Karpas-422 (cell line): ENCODE measurements at regions not wholly inside any gene's neighbourhood (a gene's known extent, or its start where the extent isn't known, plus 50 kb on each side); places are given as distances from the start of the nearest gene placed in this dataset.
"Not testable (repeated sequence)": the region's sequence is repeated elsewhere in the genome, so short reads cannot be mapped to it uniquely, and the experiment has no call there.

Source experiments
- DNase-seq: peaks from one replicate; pipeline ENCODE4 v3.0.0-alpha.2; 2015
- H2AFZ ChIP-seq: fragments of 200-600 bp; sonication (generic); 2 replicates; pipeline ENCODE4 v1.6.1; 2014; ENCODE audit warnings: antibody characterized with exemption, low read length, mixed read lengths
- H3K27ac ChIP-seq: fragments of 200-600 bp; sonication (generic); 2 replicates; pipeline ENCODE4 v1.5.1; 2014; ENCODE audit warnings: mild to moderate bottlenecking, low read length, moderate library complexity
- H3K27me3 ChIP-seq: fragments of 200-600 bp; sonication (generic); 2 replicates; pipeline ENCODE4 v1.6.1; 2014; ENCODE audit warnings: low read length, mixed read lengths
- H3K36me3 ChIP-seq: fragments of 200-600 bp; sonication (generic); 2 replicates; pipeline ENCODE4 v1.6.1; 2014; ENCODE audit warnings: low read length, mixed read lengths; ENCODE audit not compliant: insufficient read depth
- H3K4me1 ChIP-seq: fragments of 200-600 bp; sonication (generic); 2 replicates; pipeline ENCODE4 v1.6.1; 2014; ENCODE audit warnings: mild to moderate bottlenecking, low read length, mixed read lengths
- H3K4me2 ChIP-seq: fragments of 200-600 bp; sonication (generic); 2 replicates; pipeline ENCODE4 v1.6.1; 2014; ENCODE audit warnings: low read length, low read depth, mild to moderate bottlenecking; ENCODE audit not compliant: poor library complexity, severe bottlenecking
- H3K4me3 ChIP-seq: fragments of 200-600 bp; sonication (generic); 2 replicates; pipeline ENCODE4 v1.5.1; 2014; ENCODE audit warnings: mild to moderate bottlenecking, antibody characterized with exemption, low read length, mixed read lengths
- H3K79me2 ChIP-seq: fragments of 200-600 bp; sonication (generic); 2 replicates; pipeline ENCODE4 v1.6.1; 2014; ENCODE audit warnings: mild to moderate bottlenecking, low read length, mixed read lengths
- H3K9ac ChIP-seq: fragments of 200-600 bp; sonication (generic); 2 replicates; pipeline ENCODE4 v1.6.0; 2014; ENCODE audit warnings: low read length
- H3K9me2 ChIP-seq: fragments of 200-600 bp; sonication (generic), shearing (Covaris generic); replicated peaks from 2 replicates; pipeline ENCODE4 v1.6.0; 2014; ENCODE audit warnings: mild to moderate bottlenecking, low read length, moderate library complexity; ENCODE audit not compliant: insufficient read depth
- H3K9me3 ChIP-seq: fragments of 300-700, 200-600 bp; sonication (generic); 2 replicates; pipeline ENCODE4 v1.6.1; 2014; ENCODE audit warnings: low read length, mixed read lengths
- H4K20me1 ChIP-seq: fragments of 200-600 bp; sonication (generic); 2 replicates; pipeline ENCODE4 v1.6.1; 2014; ENCODE audit warnings: mild to moderate bottlenecking, antibody characterized with exemption, low read length, low read depth; ENCODE audit not compliant: insufficient read depth

- no peaks in the 10 kb centered on the region for H3K9me2 ChIP-seq
- H3K36me3 ChIP-seq = peaks cover 53% of the 10 kb centered on the region
- H3K79me2 ChIP-seq = 0 out of 2 replicates have a peak, but pooled peaks cover 4% of the 10 kb centered on the region
- H3K9ac ChIP-seq = no peak overlapping the region
- H3K4me2 ChIP-seq = no peak overlapping the region
- no peak overlapping the region for H3K27ac ChIP-seq
- H4K20me1 ChIP-seq = no peaks in the 10 kb centered on the region
- H3K27me3 ChIP-seq = no peaks in the 10 kb centered on the region
- no peak overlapping the region for H2AFZ ChIP-seq
- no peak overlapping the region for H3K4me3 ChIP-seq
- H3K4me1 ChIP-seq = no peaks in the 10 kb centered on the region
- DNase-seq = no peak
- H3K9me3 ChIP-seq = no peaks in the 10 kb centered on the region
Measured at GRCh38 chr7:149586646-149587645, 89.3 kb upstream of the ZNF746 start.

- Histone ChIP-seq H3K36me3 (peaks cover 66% of the 10 kb centered on the region), H3K9ac (no peak overlapping the region), H3K4me2 (no peak overlapping the region), H3K9me3 (peaks cover 7% of the 10 kb centered on the region; the same call in 1 of the 2 replicates), H3K4me1 (no peaks in the 10 kb centered on the region), H3K27ac (no peak overlapping the region), H2AFZ (no peak overlapping the region), H3K4me3 (no peak overlapping the region), H3K79me2 (0 out of 2 replicates have a peak, but pooled peaks cover 4% of the 10 kb centered on the region), H4K20me1 (no peaks in the 10 kb centered on the region), H3K9me2 (no peaks in the 10 kb centered on the region), H3K27me3 (no peaks in the 10 kb centered on the region)
- DNase-seq = no peak
Measured at GRCh38 chr7:149584530-149584929, 86.9 kb upstream of the ZNF746 start.

- Histone ChIP-seq H3K4me1 (no peaks in the 10 kb centered on the region), H3K27ac (no peak overlapping the region), H3K4me2 (no peak overlapping the region), H3K9ac (no peak overlapping the region), H3K79me2 (0 out of 2 replicates have a peak, but pooled peaks cover 4% of the 10 kb centered on the region), H3K9me2 (no peaks in the 10 kb centered on the region), H3K9me3 (peaks cover 7% of the 10 kb centered on the region; the same call in 1 of the 2 replicates), H3K36me3 (peaks cover 62% of the 10 kb centered on the region), H2AFZ (no peak overlapping the region), H3K27me3 (no peaks in the 10 kb centered on the region), H4K20me1 (no peaks in the 10 kb centered on the region), H3K4me3 (no peak overlapping the region)
- no peak for DNase-seq
Measured at GRCh38 chr7:149584009-149584408, 86.4 kb upstream of the ZNF746 start.

- Histone ChIP-seq H3K4me1 (no peaks in the 10 kb centered on the region), H4K20me1 (no peaks in the 10 kb centered on the region), H3K36me3 (peaks cover 34% of the 10 kb centered on the region), H3K4me3 (no peak overlapping the region), H3K9me3 (peaks cover 7% of the 10 kb centered on the region; the same call in 1 of the 2 replicates), H3K27ac (no peak overlapping the region), H3K9ac (no peak overlapping the region), H3K79me2 (0 out of 2 replicates have a peak, but pooled peaks cover 4% of the 10 kb centered on the region), H3K9me2 (no peaks in the 10 kb centered on the region), H3K27me3 (no peaks in the 10 kb centered on the region), H3K4me2 (no peak overlapping the region), H2AFZ (no peak overlapping the region)
- DNase-seq = no peak
Measured at GRCh38 chr7:149580328-149580727, 82.7 kb upstream of the ZNF746 start.

- not testable (repeated sequence) for H2AFZ ChIP-seq, H4K20me1 ChIP-seq, H3K9me3 ChIP-seq, H3K4me3 ChIP-seq, DNase-seq, H3K79me2 ChIP-seq, H3K27ac ChIP-seq, H3K27me3 ChIP-seq, H3K9ac ChIP-seq, H3K4me1 ChIP-seq, H3K9me2 ChIP-seq, H3K4me2 ChIP-seq
- H3K36me3 ChIP-seq = peaks cover 29% of the 10 kb centered on the region
Measured at GRCh38 chr7:149579365-149579764, 81.8 kb upstream of the ZNF746 start.

- not testable (repeated sequence) for H3K4me3 ChIP-seq, H3K4me2 ChIP-seq, H4K20me1 ChIP-seq, DNase-seq, H3K79me2 ChIP-seq, H3K27me3 ChIP-seq, H3K9me3 ChIP-seq, H3K36me3 ChIP-seq, H3K27ac ChIP-seq, H3K4me1 ChIP-seq, H3K9me2 ChIP-seq, H3K9ac ChIP-seq, H2AFZ ChIP-seq
Measured at GRCh38 chr7:149574428-149574827, 76.8 kb upstream of the ZNF746 start.

- peaks cover 7% of the 10 kb centered on the region for H3K9me3 ChIP-seq
- peaks cover 9% of the 10 kb centered on the region; the same call in 1 of the 2 replicates for H3K79me2 ChIP-seq
- H3K36me3 ChIP-seq = peaks cover 6% of the 10 kb centered on the region
- no peak overlapping the region for H3K4me3 ChIP-seq
- H3K27ac ChIP-seq = no peak overlapping the region
- H3K4me2 ChIP-seq = no peak overlapping the region
- no peaks in the 10 kb centered on the region for H3K27me3 ChIP-seq
- no peaks in the 10 kb centered on the region for H4K20me1 ChIP-seq
- no peaks in the 10 kb centered on the region for H3K4me1 ChIP-seq
- peak; percentile 51 for DNase-seq
- H3K9ac ChIP-seq = no peak overlapping the region
- H3K9me2 ChIP-seq = no peaks in the 10 kb centered on the region
- H2AFZ ChIP-seq = no peak overlapping the region
Measured at GRCh38 chr7:149573519-149573918, 75.9 kb upstream of the ZNF746 start.

GRCh38 chr7:149572920-149573319, 75.3 kb upstream of the ZNF746 start:
- H3K4me1 ChIP-seq, H3K9me2 ChIP-seq, H3K27me3 ChIP-seq, H3K9ac ChIP-seq, H2AFZ ChIP-seq, H4K20me1 ChIP-seq, H3K4me2 ChIP-seq, H3K27ac ChIP-seq, H3K4me3 ChIP-seq, DNase-seq: not testable (repeated sequence)
- Histone ChIP-seq H3K79me2 (peaks cover 15% of the 10 kb centered on the region), H3K9me3 (peaks cover 10% of the 10 kb centered on the region), H3K36me3 (peaks cover 11% of the 10 kb centered on the region)
